ENCODE measurements at regions not wholly inside any gene's neighbourhood (a gene's known extent, or its start where the extent isn't known, plus 50 kb on each side); places are given as distances from the start of the nearest gene placed in this dataset.
A peak's percentile ranks its signal among the peaks of the same experiment; 100 is the strongest.
"Not testable (repeated sequence)": the region's sequence is repeated elsewhere in the genome, so short reads cannot be mapped to it uniquely, and the experiment has no call there.

- intact Hi-C loops (cut with DNase I, micrococcal nuclease) = loop anchor here in 1 of 2 donors (5.0 kb wide), 1 partner anchor 94 kb away; no protein-coding TSS in a partner anchor
- DNase-seq (no peak), ATAC-seq (no peak)
Measured at GRCh38 chr12:34215893-34216285, 193.6 kb downstream of the ALG10 start.

- ATAC-seq (no peak), DNase-seq (no peak)
- intact Hi-C loops (cut with DNase I, micrococcal nuclease) = loop anchor here in 1 of 2 donors (5.0 kb wide), 1 partner anchor 95 kb away; no protein-coding TSS in a partner anchor
Measured at GRCh38 chr12:34217660-34218059, 195.4 kb downstream of the ALG10 start.

- intact Hi-C loops (cut with DNase I, micrococcal nuclease) = loop anchor here in 1 of 2 donors (5.0 kb wide), 1 partner anchor 96 kb away; no protein-coding TSS in a partner anchor
- peak; percentile 74 for ATAC-seq
Measured at GRCh38 chr12:34218193-34219045, 196.1 kb downstream of the ALG10 start.

GRCh38 chr12:34219046-34219770, 196.9 kb downstream of the ALG10 start:
- no peak for DNase-seq
- intact Hi-C loops (cut with DNase I, micrococcal nuclease) = loop anchor here in 1 of 2 donors (5.0 kb wide), 1 partner anchor 97 kb away; no protein-coding TSS in a partner anchor
- no peak for ATAC-seq

More at GRCh38 chr12:34218193-34219045, 196.1 kb downstream of the ALG10 start:
- peak in 1 of 2 donors; percentile 59 for DNase-seq

- DNase-seq; intact Hi-C loops (cut with DNase I, micrococcal nuclease); ATAC-seq: not testable (repeated sequence)
Measured at GRCh38 chr12:34220079-34220478, 197.8 kb downstream of the ALG10 start.

- no peak for DNase-seq
- intact Hi-C loops (cut with DNase I, micrococcal nuclease) = no loop called here
- no peak for ATAC-seq
Measured at GRCh38 chr12:34223640-34224039, 201.3 kb downstream of the ALG10 start.

- DNase-seq; ATAC-seq; intact Hi-C loops (cut with DNase I, micrococcal nuclease): not testable (repeated sequence)
Measured at GRCh38 chr12:34226044-34226443, 203.7 kb downstream of the ALG10 start.

- DNase-seq; ATAC-seq; intact Hi-C loops (cut with DNase I, micrococcal nuclease): not testable (repeated sequence)
Measured at GRCh38 chr12:34228046-34228445, 205.8 kb downstream of the ALG10 start.

- DNase-seq; intact Hi-C loops (cut with DNase I, micrococcal nuclease); ATAC-seq: not testable (repeated sequence)
Measured at GRCh38 chr12:34229033-34229432, 206.7 kb downstream of the ALG10 start.

GRCh38 chr12:34233618-34234017, 211.3 kb downstream of the ALG10 start:
- ATAC-seq = no peak
- no peak for DNase-seq
- intact Hi-C loops (cut with DNase I, micrococcal nuclease) = no loop called here

- intact Hi-C loops (cut with DNase I, micrococcal nuclease) = no loop called here
- ATAC-seq = no peak
- DNase-seq = no peak
Measured at GRCh38 chr12:34236073-34236472, 213.8 kb downstream of the ALG10 start.

- intact Hi-C loops (cut with DNase I, micrococcal nuclease) = no loop called here
- ATAC-seq (no peak), DNase-seq (no peak)
Measured at GRCh38 chr12:34244608-34245007, 222.3 kb downstream of the ALG10 start.

- ATAC-seq (no peak), DNase-seq (no peak)
- intact Hi-C loops (cut with DNase I, micrococcal nuclease) = no loop called here
Measured at GRCh38 chr12:34249271-34249670, 227.0 kb downstream of the ALG10 start.

GRCh38 chr12:34251879-34252278, 229.6 kb downstream of the ALG10 start:
- intact Hi-C loops (cut with DNase I, micrococcal nuclease); ATAC-seq; DNase-seq: not testable (repeated sequence)

- ATAC-seq (no peak), DNase-seq (no peak)
- intact Hi-C loops (cut with DNase I, micrococcal nuclease) = no loop called here
Measured at GRCh38 chr12:34253674-34254073, 231.4 kb downstream of the ALG10 start.

- DNase-seq (no peak), ATAC-seq (no peak)
Measured at GRCh38 chr12:34257093-34257492, 234.8 kb downstream of the ALG10 start.

GRCh38 chr12:34262140-34262539, 239.8 kb downstream of the ALG10 start:
- intact Hi-C loops (cut with DNase I, micrococcal nuclease); ATAC-seq; DNase-seq: not testable (repeated sequence)

More at GRCh38 chr12:34257093-34257492, 234.8 kb downstream of the ALG10 start:
- intact Hi-C loops (cut with DNase I, micrococcal nuclease) = no loop called here

GRCh38 chr12:34264110-34264509, 241.8 kb downstream of the ALG10 start:
- ATAC-seq = no peak
- intact Hi-C loops (cut with DNase I, micrococcal nuclease) = no loop called here
- DNase-seq = no peak

GRCh38 chr12:34273703-34274102, 251.4 kb downstream of the ALG10 start:
- ATAC-seq; DNase-seq; intact Hi-C loops (cut with DNase I, micrococcal nuclease): not testable (repeated sequence)

Measured in left colon (tissue), 2 donors.